ENCODE measurements at regions not wholly inside any gene's neighbourhood (a gene's known extent, or its start where the extent isn't known, plus 50 kb on each side); places are given as distances from the start of the nearest gene placed in this dataset.

DNA sequence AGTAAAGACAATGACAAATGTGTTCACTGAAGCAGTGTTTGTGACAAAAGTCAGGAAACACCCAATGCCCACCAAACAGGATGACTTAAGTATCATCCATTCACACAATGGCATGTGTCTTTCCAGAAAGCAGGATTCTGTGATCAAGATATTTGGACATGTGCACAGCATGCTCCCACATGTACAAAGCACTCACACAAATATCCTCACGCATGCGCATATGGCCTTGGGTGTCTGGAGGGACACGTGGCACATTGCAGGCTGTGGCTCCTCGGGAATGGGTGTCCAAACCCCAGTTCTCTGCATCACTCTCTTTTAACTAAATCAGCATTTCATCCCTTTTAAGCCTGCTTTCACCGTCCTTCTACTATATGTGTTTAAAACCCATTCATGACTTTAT is 130.5 kb downstream of the KLF13 start:
- TF ChIP-seq EZH2phosphoT487 (IDR thresholded peaks at IDR 0.05; ENCODE audit: low read depth, severe bottlenecking, unreplicated experiment), result no peak
- no peak for TF ChIP-seq EZH2 (IDR thresholded peaks at IDR 0.05; ENCODE audit: borderline replicate concordance)
- TF ChIP-seq, protein P1, sequence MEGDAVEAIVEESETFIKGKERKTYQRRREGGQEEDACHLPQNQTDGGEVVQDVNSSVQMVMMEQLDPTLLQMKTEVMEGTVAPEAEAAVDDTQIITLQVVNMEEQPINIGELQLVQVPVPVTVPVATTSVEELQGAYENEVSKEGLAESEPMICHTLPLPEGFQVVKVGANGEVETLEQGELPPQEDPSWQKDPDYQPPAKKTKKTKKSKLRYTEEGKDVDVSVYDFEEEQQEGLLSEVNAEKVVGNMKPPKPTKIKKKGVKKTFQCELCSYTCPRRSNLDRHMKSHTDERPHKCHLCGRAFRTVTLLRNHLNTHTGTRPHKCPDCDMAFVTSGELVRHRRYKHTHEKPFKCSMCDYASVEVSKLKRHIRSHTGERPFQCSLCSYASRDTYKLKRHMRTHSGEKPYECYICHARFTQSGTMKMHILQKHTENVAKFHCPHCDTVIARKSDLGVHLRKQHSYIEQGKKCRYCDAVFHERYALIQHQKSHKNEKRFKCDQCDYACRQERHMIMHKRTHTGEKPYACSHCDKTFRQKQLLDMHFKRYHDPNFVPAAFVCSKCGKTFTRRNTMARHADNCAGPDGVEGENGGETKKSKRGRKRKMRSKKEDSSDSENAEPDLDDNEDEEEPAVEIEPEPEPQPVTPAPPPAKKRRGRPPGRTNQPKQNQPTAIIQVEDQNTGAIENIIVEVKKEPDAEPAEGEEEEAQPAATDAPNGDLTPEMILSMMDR (IDR thresholded peaks at IDR 0.05; ENCODE audit: poor library complexity), result no peak
- Histone ChIP-seq H3K36me3 (replicated peaks; ENCODE audit: insufficient read depth, low read depth) (no peaks in the 10 kb centered on the region), H2AFZ (no peak overlapping the region), H3K27me3 (no peaks in the 10 kb centered on the region), H3K4me3 (no peak overlapping the region), H3K4me1 (ENCODE audit: insufficient read depth) (no peaks in the 10 kb centered on the region), H3K4me2 (no peak overlapping the region), H4K20me1 (ENCODE audit: insufficient read depth, poor library complexity, severe bottlenecking) (no peaks in the 10 kb centered on the region), H3K27ac (no peak overlapping the region), H3K79me2 (no peaks in the 10 kb centered on the region), H3K9me2 (replicated peaks; ENCODE audit: insufficient read depth) (no peaks in the 10 kb centered on the region), H3K9me3 (ENCODE audit: low read depth) (no peaks in the 10 kb centered on the region)
- WGBS (ENCODE audit: low lambda C conversion rate, missing lambda C conversion rate), result 84% methylated on average over 5 of the region's 5 CpGs
- DNase-seq (ENCODE audit: low spot score), result no peak

DNA sequence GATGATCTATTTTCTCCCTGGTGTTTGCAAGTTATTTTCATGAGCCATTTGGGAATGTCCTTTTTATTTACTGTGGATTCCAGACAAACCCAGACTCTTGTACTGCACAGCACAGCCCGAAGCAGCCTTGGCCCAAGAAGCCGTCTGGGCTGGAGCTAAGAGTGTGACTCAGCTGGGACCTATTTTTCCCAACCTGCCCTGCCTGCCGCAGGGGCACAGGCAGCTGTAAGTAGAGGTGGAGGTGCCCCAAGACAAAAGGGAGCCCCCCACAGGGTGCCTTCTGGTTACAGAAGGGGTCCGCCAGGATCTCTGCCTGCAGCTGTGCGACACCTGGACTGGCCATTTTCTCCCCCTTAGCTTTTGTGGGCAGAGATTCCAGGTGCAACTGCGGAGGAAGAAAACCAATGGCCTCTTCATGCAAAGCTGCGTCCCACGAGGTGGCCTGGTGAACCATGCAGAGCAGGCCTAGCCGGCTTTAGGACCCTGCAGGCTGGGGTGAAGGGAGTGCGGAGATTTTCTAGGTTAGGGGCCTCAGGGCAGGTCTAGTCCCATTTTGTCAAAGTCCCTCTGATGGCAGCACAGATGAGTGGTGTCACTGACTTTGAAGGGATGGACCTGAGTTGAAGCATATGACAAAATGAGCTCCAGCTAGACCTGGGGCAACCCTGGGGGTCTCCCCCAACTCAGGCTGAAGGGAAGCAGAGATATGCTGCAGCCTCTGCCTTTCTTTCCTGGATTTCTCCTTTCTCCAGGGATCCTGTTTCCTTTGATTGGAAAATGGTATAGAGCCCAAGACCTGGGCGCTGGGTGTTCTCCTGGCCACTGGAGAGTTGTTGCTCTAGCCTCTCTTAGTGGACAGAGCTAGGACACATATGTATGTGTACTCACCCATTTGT is 131.2 kb downstream of the KLF13 start:
- H3K27ac ChIP-seq, result no peak overlapping the region
- H3K4me2 ChIP-seq, result no peak overlapping the region
- no peaks in the 10 kb centered on the region for H3K79me2 ChIP-seq
- DNase-seq (ENCODE audit: low spot score), result no peak
- H3K9me3 ChIP-seq (ENCODE audit: low read depth), result no peaks in the 10 kb centered on the region
- no peaks in the 10 kb centered on the region for H3K9me2 ChIP-seq (replicated peaks; ENCODE audit: insufficient read depth)
- H3K27me3 ChIP-seq, result no peaks in the 10 kb centered on the region
- H3K4me1 ChIP-seq (ENCODE audit: insufficient read depth), result no peaks in the 10 kb centered on the region
- TF ChIP-seq EZH2phosphoT487 (IDR thresholded peaks at IDR 0.05; ENCODE audit: low read depth, severe bottlenecking, unreplicated experiment) (no peak), EZH2 (IDR thresholded peaks at IDR 0.05; ENCODE audit: borderline replicate concordance) (no peak)
- TF ChIP-seq, protein P1 (IDR thresholded peaks at IDR 0.05; ENCODE audit: poor library complexity), result no peak
- H3K36me3 ChIP-seq (replicated peaks; ENCODE audit: insufficient read depth, low read depth), result no peaks in the 10 kb centered on the region
- H4K20me1 ChIP-seq (ENCODE audit: insufficient read depth, poor library complexity, severe bottlenecking), result no peaks in the 10 kb centered on the region
- H2AFZ ChIP-seq, result no peak overlapping the region
- H3K4me3 ChIP-seq, result no peak overlapping the region
- WGBS (ENCODE audit: low lambda C conversion rate, missing lambda C conversion rate), result 62% methylated on average over 11 of the region's 11 CpGs

DNA sequence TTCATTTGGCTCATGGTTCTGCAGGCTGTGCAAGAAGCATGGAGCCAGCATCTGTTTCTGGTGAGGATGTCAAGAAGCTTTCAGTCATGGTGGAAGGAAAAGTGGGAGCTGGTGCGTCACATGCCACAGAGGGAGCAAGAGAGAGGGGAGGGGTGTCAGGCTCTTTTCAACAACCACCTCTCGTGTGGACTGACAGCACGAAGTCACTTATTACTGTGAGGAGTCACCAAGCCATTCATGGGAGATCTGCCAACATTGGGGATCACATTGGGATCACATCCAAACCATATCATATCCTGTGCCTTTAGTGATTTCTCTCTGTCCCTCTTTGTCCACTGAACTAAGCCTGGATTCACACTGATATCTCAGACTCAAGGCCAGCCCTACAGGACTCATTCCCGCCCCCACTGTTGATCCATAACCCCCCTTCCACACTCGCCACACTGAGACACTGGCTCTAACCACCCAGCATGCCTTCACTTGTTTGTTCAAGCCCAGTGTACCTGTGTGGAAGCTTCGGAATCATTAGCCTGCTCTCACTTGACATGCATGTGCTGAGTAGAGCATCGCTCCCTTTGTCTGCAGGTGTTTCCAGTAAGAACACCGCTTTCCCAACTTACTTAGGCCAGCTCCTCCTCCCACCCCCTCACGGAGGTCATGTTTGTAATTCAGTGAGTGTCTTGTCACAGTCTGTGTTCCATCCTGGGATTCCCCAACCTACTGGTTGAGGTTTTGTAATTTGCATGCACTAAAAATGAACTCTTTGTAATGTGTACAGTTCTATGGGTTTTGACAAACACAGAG is 132.2 kb downstream of the KLF13 start:
- no peaks in the 10 kb centered on the region for H3K36me3 ChIP-seq (replicated peaks; ENCODE audit: insufficient read depth, low read depth)
- TF ChIP-seq EZH2phosphoT487 (IDR thresholded peaks at IDR 0.05; ENCODE audit: low read depth, severe bottlenecking, unreplicated experiment), result no peak
- no peak for TF ChIP-seq EZH2 (IDR thresholded peaks at IDR 0.05; ENCODE audit: borderline replicate concordance)
- TF ChIP-seq, protein P1 (IDR thresholded peaks at IDR 0.05; ENCODE audit: poor library complexity), result no peak
- H3K79me2 ChIP-seq, result no peaks in the 10 kb centered on the region
- H3K4me2 ChIP-seq, result no peak overlapping the region
- H2AFZ ChIP-seq, result no peak overlapping the region
- H3K9me3 ChIP-seq (ENCODE audit: low read depth), result no peaks in the 10 kb centered on the region
- 82% methylated on average over 9 of the region's 9 CpGs for WGBS (ENCODE audit: low lambda C conversion rate, missing lambda C conversion rate)
- H3K27ac ChIP-seq, result no peak overlapping the region
- H3K4me1 ChIP-seq (ENCODE audit: insufficient read depth), result no peaks in the 10 kb centered on the region
- H3K9me2 ChIP-seq (replicated peaks; ENCODE audit: insufficient read depth), result no peaks in the 10 kb centered on the region
- no peak for DNase-seq (ENCODE audit: low spot score)
- H3K27me3 ChIP-seq, result no peaks in the 10 kb centered on the region
- no peak overlapping the region for H3K4me3 ChIP-seq
- H4K20me1 ChIP-seq (ENCODE audit: insufficient read depth, poor library complexity, severe bottlenecking), result no peaks in the 10 kb centered on the region

Data from hepatocyte (in vitro differentiated cells).